ENCODE measurements at regions not wholly inside any gene's neighbourhood (a gene's known extent, or its start where the extent isn't known, plus 50 kb on each side); places are given as distances from the start of the nearest gene placed in this dataset.

GRCh38 chr5:74324556-74324955 lies 316.0 kb downstream of the ENC1 start:
- no peak for TF ChIP-seq EZH2phosphoT487 (IDR thresholded peaks at IDR 0.05; ENCODE audit: borderline replicate concordance)
- no peak for TF ChIP-seq CTCF (conservative IDR thresholded peaks at IDR 0.05; ENCODE audit: low read length)

Data from Loucy (cell line).